Trophoblast cell (in vitro differentiated cells and primary cell): ENCODE measurements at regions not wholly inside any gene's neighbourhood (a gene's known extent, or its start where the extent isn't known, plus 50 kb on each side); places are given as distances from the start of the nearest gene placed in this dataset.

ENCODE experiments used
- DNase-seq, 2 donors: peaks; one replicate each; pipeline ENCODE4 v3.0.0-alpha.2; 2016
- H2AFZ ChIP-seq: 2 replicates; pipeline ENCODE4 v1.6.1; 2013; ENCODE audit warnings: low read length, moderate library complexity, mild to moderate bottlenecking; ENCODE audit not compliant: insufficient read depth, poor library complexity
- H2AK5ac ChIP-seq: 2 replicates; pipeline ENCODE4 v1.6.1; 2013; ENCODE audit warnings: mild to moderate bottlenecking, low read length
- H2BK120ac ChIP-seq: 2 replicates; pipeline ENCODE4 v1.6.1; 2013; ENCODE audit warnings: low read length, mild to moderate bottlenecking, moderate library complexity; ENCODE audit not compliant: insufficient read depth, poor library complexity
- H2BK12ac ChIP-seq: 2 replicates; pipeline ENCODE4 v1.6.1; 2013; ENCODE audit warnings: mild to moderate bottlenecking, low read length, moderate library complexity
- H2BK5ac ChIP-seq: 2 replicates; pipeline ENCODE4 v1.6.1; 2013; ENCODE audit warnings: low read length, low read depth, moderate library complexity, mild to moderate bottlenecking; ENCODE audit not compliant: poor library complexity
- H3K14ac ChIP-seq: 2 replicates; pipeline ENCODE4 v1.6.1; 2013; ENCODE audit warnings: mild to moderate bottlenecking, low read length
- H3K18ac ChIP-seq: 2 replicates; pipeline ENCODE4 v1.6.1; 2013; ENCODE audit warnings: mild to moderate bottlenecking, low read length
- H3K23ac ChIP-seq: 2 replicates; pipeline ENCODE4 v1.6.1; 2013; ENCODE audit warnings: low read length
- H3K27ac ChIP-seq: 2 replicates; pipeline ENCODE4 v1.5.1; 2013; ENCODE audit warnings: low read depth, mild to moderate bottlenecking, inconsistent platforms, low read length, moderate library complexity
- H3K27me3 ChIP-seq: 2 replicates; pipeline ENCODE4 v1.6.1; 2013; ENCODE audit warnings: inconsistent platforms, mild to moderate bottlenecking, low read length, moderate library complexity; ENCODE audit not compliant: insufficient read depth
- H3K36me3 ChIP-seq, 2 experiments: 1 replicate in 1 of 2; 2 replicates in 1 of 2; pipeline ENCODE4 v1.6.1; 2013; ENCODE audit warnings: low read length in 2 of 2, mild to moderate bottlenecking in 2 of 2, moderate library complexity in 1 of 2; ENCODE audit not compliant: insufficient read depth in 2 of 2, control insufficient read depth in 1 of 2
- H3K4ac ChIP-seq: 2 replicates; pipeline ENCODE4 v1.6.1; 2013; ENCODE audit warnings: low read depth, mild to moderate bottlenecking, low read length, moderate library complexity
- H3K4me1 ChIP-seq, 2 experiments: 1 replicate in 1 of 2; 2 replicates in 1 of 2; pipeline ENCODE4 v1.6.1; 2013; ENCODE audit warnings: low read length in 2 of 2, mild to moderate bottlenecking in 2 of 2, moderate library complexity in 1 of 2; ENCODE audit not compliant: insufficient read depth in 2 of 2, control insufficient read depth in 1 of 2
- H3K4me2 ChIP-seq: 2 replicates; pipeline ENCODE4 v1.6.1; 2013; ENCODE audit warnings: inconsistent platforms, mild to moderate bottlenecking, low read length, moderate library complexity
- H3K4me3 ChIP-seq: 2 replicates; pipeline ENCODE4 v1.5.1; 2013; ENCODE audit warnings: mild to moderate bottlenecking, low read depth, low read length, inconsistent platforms
- H3K79me1 ChIP-seq: one replicate; pipeline ENCODE4 v1.6.1; 2013; ENCODE audit warnings: low read length
- H3K79me2 ChIP-seq: 2 replicates; pipeline ENCODE4 v1.6.1; 2013; ENCODE audit warnings: low read length, mild to moderate bottlenecking; ENCODE audit not compliant: control insufficient read depth, insufficient read depth, poor library complexity
- H3K9ac ChIP-seq: 2 replicates; pipeline ENCODE4 v1.6.1; 2013; ENCODE audit warnings: mild to moderate bottlenecking, low read length
- H3K9me3 ChIP-seq: 2 replicates; pipeline ENCODE4 v1.6.1; 2013; ENCODE audit warnings: low read depth, mild to moderate bottlenecking, control low read depth, inconsistent platforms, low read length; ENCODE audit not compliant: insufficient read depth
- H4K12ac ChIP-seq: 2 replicates; pipeline ENCODE4 v1.6.1; 2013; ENCODE audit warnings: low read depth, mild to moderate bottlenecking, low read length, moderate library complexity
- H4K8ac ChIP-seq: 2 replicates; pipeline ENCODE4 v1.6.1; 2013; ENCODE audit warnings: low read depth, mild to moderate bottlenecking, low read length, moderate library complexity
- H4K91ac ChIP-seq: one replicate; pipeline ENCODE4 v1.6.1; 2013; ENCODE audit warnings: low read depth, mild to moderate bottlenecking, low read length, moderate library complexity
- WGBS: extraction: QIAGEN DNeasy Blood & Tissue Kit; methylation state at CpG from one replicate; pipeline ENCODE4 v1.1.7; 2013; ENCODE audit warnings: missing lambda C conversion rate; ENCODE audit not compliant: insufficient read length, insufficient coverage; ENCODE audit errors: extremely low coverage; 5-methylcytosine and 5-hydroxymethylcytosine counted together

- no peak for DNase-seq
- Histone ChIP-seq H3K36me3 (no peaks in the 10 kb centered on the region), H3K27ac (no peak overlapping the region), H4K91ac (no peak overlapping the region), H3K79me2 (no peaks in the 10 kb centered on the region), H3K9ac (no peak overlapping the region), H4K8ac (no peak overlapping the region), H2AFZ (no peak overlapping the region), H2BK5ac (no peak overlapping the region), H3K9me3 (no peaks in the 10 kb centered on the region), H4K12ac (no peak overlapping the region), H2BK120ac (no peak overlapping the region), H3K18ac (no peak overlapping the region), H3K23ac (no peak overlapping the region), H3K4me1 (no peaks in the 10 kb centered on the region), H2BK12ac (no peak overlapping the region), H2AK5ac (no peak overlapping the region), H3K4ac (no peak overlapping the region), H3K27me3 (no peaks in the 10 kb centered on the region), H3K4me3 (no peak overlapping the region), H3K4me2 (no peak overlapping the region), H3K79me1 (no peaks in the 10 kb centered on the region), H3K14ac (no peak overlapping the region)
- WGBS = 100% methylated on average over 2 of the region's 5 CpGs
Observed at GRCh38 chr4:23577398-23577797, 312.4 kb downstream of the PPARGC1A start.

- no peak overlapping the region for H2BK5ac ChIP-seq
- no CpG with 5 or more reads among the region's 4 CpGs for WGBS
- no peak for DNase-seq
- H4K91ac ChIP-seq = no peak overlapping the region
- no peaks in the 10 kb centered on the region for H3K9me3 ChIP-seq
- H2AK5ac ChIP-seq = no peak overlapping the region
- H3K4me1 ChIP-seq = no peaks in the 10 kb centered on the region
- H3K4me2 ChIP-seq = no peak overlapping the region
- no peak overlapping the region for H3K4ac ChIP-seq
- H3K9ac ChIP-seq = no peak overlapping the region
- H2BK12ac ChIP-seq = no peak overlapping the region
- H3K23ac ChIP-seq = no peak overlapping the region
- H3K27ac ChIP-seq = no peak overlapping the region
- no peaks in the 10 kb centered on the region for H3K79me1 ChIP-seq
- no peak overlapping the region for H4K12ac ChIP-seq
- no peak overlapping the region for H3K4me3 ChIP-seq
- H2AFZ ChIP-seq = no peak overlapping the region
- H3K14ac ChIP-seq = no peak overlapping the region
- no peak overlapping the region for H2BK120ac ChIP-seq
- no peaks in the 10 kb centered on the region for H3K36me3 ChIP-seq
- no peak overlapping the region for H4K8ac ChIP-seq
- no peak overlapping the region for H3K18ac ChIP-seq
- H3K27me3 ChIP-seq = no peaks in the 10 kb centered on the region
- no peaks in the 10 kb centered on the region for H3K79me2 ChIP-seq
Observed at GRCh38 chr4:23572382-23572781, 317.5 kb downstream of the PPARGC1A start.

- Histone ChIP-seq H3K79me1 (no peaks in the 10 kb centered on the region), H3K18ac (no peak overlapping the region)
Observed at GRCh38 chr4:23567338-23567737, 322.5 kb downstream of the PPARGC1A start.

GRCh38 chr4:23560748-23561147 lies 329.1 kb downstream of the PPARGC1A start:
- no peak overlapping the region for H3K18ac ChIP-seq
- no peaks in the 10 kb centered on the region for H3K79me1 ChIP-seq
- H2AFZ ChIP-seq = no peak overlapping the region
- no peak overlapping the region for H4K12ac ChIP-seq
- no peak overlapping the region for H3K9ac ChIP-seq
- DNase-seq = no peak
- H3K4me3 ChIP-seq = no peak overlapping the region
- no peaks in the 10 kb centered on the region for H3K27me3 ChIP-seq
- no peak overlapping the region for H3K4me2 ChIP-seq
- no peaks in the 10 kb centered on the region for H3K9me3 ChIP-seq
- no peak overlapping the region for H3K14ac ChIP-seq
- H3K79me2 ChIP-seq = no peaks in the 10 kb centered on the region
- no peak overlapping the region for H4K8ac ChIP-seq
- H2BK5ac ChIP-seq = no peak overlapping the region
- H3K36me3 ChIP-seq = no peaks in the 10 kb centered on the region
- no peak overlapping the region for H2BK12ac ChIP-seq
- no peak overlapping the region for H4K91ac ChIP-seq
- H3K27ac ChIP-seq = no peak overlapping the region
- WGBS = no CpG with 5 or more reads among the region's 2 CpGs
- H3K23ac ChIP-seq = no peak overlapping the region
- no peak overlapping the region for H2BK120ac ChIP-seq
- no peaks in the 10 kb centered on the region for H3K4me1 ChIP-seq
- H2AK5ac ChIP-seq = no peak overlapping the region
- no peak overlapping the region for H3K4ac ChIP-seq

More at GRCh38 chr4:23567338-23567737, 322.5 kb downstream of the PPARGC1A start:
- no peaks in the 10 kb centered on the region for H3K27me3 ChIP-seq
- no peak overlapping the region for H3K9ac ChIP-seq
- H3K4me3 ChIP-seq = no peak overlapping the region
- H3K27ac ChIP-seq = no peak overlapping the region
- no peaks in the 10 kb centered on the region for H3K9me3 ChIP-seq
- no peak overlapping the region for H2BK120ac ChIP-seq
- no peaks in the 10 kb centered on the region for H3K36me3 ChIP-seq
- H4K91ac ChIP-seq = no peak overlapping the region
- no peaks in the 10 kb centered on the region for H3K79me2 ChIP-seq
- no peak overlapping the region for H4K8ac ChIP-seq
- no peak overlapping the region for H2BK5ac ChIP-seq
- no peaks in the 10 kb centered on the region for H3K4me1 ChIP-seq
- no peak overlapping the region for H3K4ac ChIP-seq
- H3K14ac ChIP-seq = no peak overlapping the region
- no peak overlapping the region for H2AFZ ChIP-seq
- no peak overlapping the region for H4K12ac ChIP-seq
- H3K4me2 ChIP-seq = no peak overlapping the region
- DNase-seq = no peak
- H3K23ac ChIP-seq = no peak overlapping the region
- no peak overlapping the region for H2BK12ac ChIP-seq
- no peak overlapping the region for H2AK5ac ChIP-seq
